K562 (cell line): ENCODE measurements at regions not wholly inside any gene's neighbourhood (a gene's known extent, or its start where the extent isn't known, plus 50 kb on each side); places are given as distances from the start of the nearest gene placed in this dataset.

Source experiments
- ARHGAP35 ChIP-seq: fragments of 450-650 bp; IDR thresholded peaks from 2 replicates; pipeline ENCODE4 v1.6.1; 2018; ENCODE audit not compliant: partially characterized antibody
- BCOR ChIP-seq: fragments of 450-650 bp; IDR thresholded peaks from 2 replicates; pipeline ENCODE4 v1.6.1; 2016
- CEBPB ChIP-seq: fragments of 450-650 bp; IDR thresholded peaks from 2 replicates; pipeline ENCODE4 v1.6.1; 2016; ENCODE audit warnings: missing genetic modification characterization, missing compliant biosample characterization
- CTBP1 ChIP-seq: fragments of 450-650 bp; IDR thresholded peaks from 2 replicates; pipeline ENCODE4 v1.6.1; 2016; ENCODE audit warnings: borderline replicate concordance
- DPF2 ChIP-seq: fragments of 450-650 bp; IDR thresholded peaks from 2 replicates; pipeline ENCODE4 v1.6.1; 2016
- E2F3 ChIP-seq: fragments of 250-450 bp; sonication (Bioruptor Pico); IDR thresholded peaks from 2 replicates; pipeline ENCODE4 v1.4.0; 2020; ENCODE audit warnings: mild to moderate bottlenecking
- EP300 ChIP-seq: IDR thresholded peaks from 2 replicates; pipeline ENCODE4 v1.6.1; 2012; ENCODE audit warnings: low read length, improper control_type of control experiment
- L3MBTL2 ChIP-seq: fragments of 450-650 bp; IDR thresholded peaks from 2 replicates; pipeline ENCODE4 v1.6.1; 2016; ENCODE audit warnings: mild to moderate bottlenecking, moderate library complexity
- LEF1 ChIP-seq: fragments of 450-650 bp; IDR thresholded peaks from 2 replicates; pipeline ENCODE4 v1.6.1; 2016; ENCODE audit warnings: mild to moderate bottlenecking
- MYC ChIP-seq, 2 experiments: fragments of 250-450 bp in 1 of 2; sonication (Bioruptor Pico) in 1 of 2; IDR thresholded peaks; 2 replicates each; pipeline versions ENCODE4 v1.5.1 to v1.6.1; 2012 to 2021; ENCODE audit warnings: low read depth in 2 of 2, borderline replicate concordance in 1 of 2, improper control_type of control experiment in 1 of 2, low read length in 1 of 2, mild to moderate bottlenecking in 1 of 2, moderate library complexity in 1 of 2
- NR2C1 ChIP-seq, 2 experiments: fragments of 450-650 bp; IDR thresholded peaks; 2 replicates each; pipeline ENCODE4 v1.6.1; 2017; ENCODE audit warnings: mild to moderate bottlenecking in 2 of 2, antibody characterized with exemption in 1 of 2, inconsistent platforms in 1 of 2, missing compliant biosample characterization in 1 of 2, missing genetic modification characterization in 1 of 2
- NR4A1 ChIP-seq, 2 experiments: fragments of 250-450 bp in 1 of 2; fragments of 450-650 bp in 1 of 2; sonication (Bioruptor Pico) in 1 of 2; IDR thresholded peaks; 2 replicates each; pipeline versions ENCODE4 v1.4.0 to v1.6.1; 2016 to 2020; ENCODE audit warnings: mild to moderate bottlenecking in 2 of 2, missing compliant biosample characterization in 1 of 2, missing genetic modification characterization in 1 of 2, moderate library complexity in 1 of 2
- PHTF2 ChIP-seq: fragments of 250-450 bp; sonication (Bioruptor Pico); IDR thresholded peaks from 2 replicates; pipeline ENCODE4 v1.5.0; 2021; ENCODE audit warnings: mild to moderate bottlenecking
- RFX7 ChIP-seq: fragments of 250-450 bp; sonication (Bioruptor Pico); IDR thresholded peaks from 2 replicates; pipeline ENCODE4 v1.5.1; 2021; ENCODE audit warnings: mild to moderate bottlenecking
- SRF ChIP-seq, 2 experiments: fragments of 250-450, 450-650 bp in 1 of 2; sonication (Bioruptor Pico) in 1 of 2; sonication (generic) in 1 of 2; formaldehyde crosslinking; IDR thresholded peaks; 2 replicates each; pipeline versions ENCODE4 v1.5.0 to v1.5.1; 2020 to 2022; ENCODE audit warnings: mild to moderate bottlenecking in 1 of 2, missing genetic modification reagents in 1 of 2
- ZFP36 ChIP-seq: fragments of 150-350 bp; IDR thresholded peaks from 2 replicates; pipeline ENCODE4 v1.6.1; 2018; ENCODE audit warnings: low read length, low read depth; ENCODE audit not compliant: partially characterized antibody
- ZNF282 ChIP-seq: sonication (generic); formaldehyde crosslinking; IDR thresholded peaks from 2 replicates; pipeline ENCODE4 v1.8.1; 2023; ENCODE audit warnings: missing genetic modification reagents
- ZNF395 ChIP-seq: fragments of 200-800 bp; sonication (Bioruptor generic); IDR thresholded peaks from 2 replicates; pipeline ENCODE4 v1.6.1; 2017; ENCODE audit warnings: missing genetic modification characterization, missing compliant biosample characterization
- TF ChIP-seq, protein P1 (sequence below), 2 experiments: fragments of 250-450 bp in 1 of 2; fragments of 450-650 bp in 1 of 2; sonication (Bioruptor Pico) in 1 of 2; IDR thresholded peaks; 2 replicates each; pipeline versions ENCODE4 v1.6.1 to v1.8.0; 2016 to 2021; ENCODE audit warnings: mild to moderate bottlenecking in 2 of 2, moderate library complexity in 2 of 2, missing compliant biosample characterization in 1 of 2, missing genetic modification characterization in 1 of 2
- TF ChIP-seq, protein P2 (sequence below), 2 experiments: fragments of 450-650 bp; IDR thresholded peaks; 2 replicates each; pipeline ENCODE4 v1.6.1; 2018; ENCODE audit warnings: mild to moderate bottlenecking in 2 of 2, low read depth in 1 of 2; ENCODE audit not compliant: partially characterized antibody in 2 of 2
- TF ChIP-seq, protein P3 (sequence below), 2 experiments: IDR thresholded peaks; 2 replicates each; pipeline ENCODE4 v1.6.1; 2011; ENCODE audit warnings: borderline replicate concordance in 1 of 2, control low read depth in 1 of 2, low read depth in 1 of 2, low read length in 1 of 2, mild to moderate bottlenecking in 1 of 2, mixed read lengths in 1 of 2, moderate library complexity in 1 of 2; ENCODE audit not compliant: insufficient read depth in 1 of 2, insufficient read length in 1 of 2, poor library complexity in 1 of 2, severe bottlenecking in 1 of 2; ENCODE audit errors: extremely low read depth in 1 of 2

DNA sequence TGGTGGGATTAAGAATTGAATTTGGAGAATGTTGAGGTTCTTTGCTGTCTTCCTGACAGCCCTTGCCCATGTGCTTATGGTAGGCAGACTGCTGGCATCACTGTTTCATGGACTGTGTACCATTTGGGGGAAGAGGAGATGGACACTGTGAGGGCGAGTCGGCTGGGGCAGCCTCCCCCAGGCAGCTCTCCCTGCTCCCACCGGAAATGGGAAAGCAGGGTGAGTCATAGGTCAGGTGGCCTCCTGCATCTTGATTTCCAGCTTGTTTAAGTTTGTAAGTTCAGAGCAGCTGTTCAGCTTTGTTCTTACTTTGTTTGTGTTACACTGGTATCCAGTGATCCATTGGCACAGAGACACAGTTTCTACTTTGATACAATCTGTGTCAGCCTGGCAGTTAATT is 87.2 kb upstream of the CNIH3 start (continued):
- TF ChIP-seq L3MBTL2 (peak; percentile 34; the same call in 1 of the 2 replicates), CTBP1 (peak; percentile 60; the same call in 1 of the 2 replicates), SRF (CRISPR knock-in tag; IDR thresholded peaks at IDR 0.05) (no peak), LEF1 (peak; percentile 23; the same call in 1 of the 2 replicates), DPF2 (peak; percentile 75), ARHGAP35 (no peak), BCOR (no peak), NR4A1 (CRISPR knock-in tag; IDR thresholded peaks at IDR 0.05) (no peak), NR4A1 (tag; IDR thresholded peaks at IDR 0.05) (peak; percentile 32; the same call in 1 of the 2 replicates), NR2C1 (IDR thresholded peaks at IDR 0.05) (no peak), NR2C1 (tag; IDR thresholded peaks at IDR 0.05) (peak; percentile 70), E2F3 (CRISPR knock-in tag) (no peak), ZNF282 (CRISPR knock-in tag) (no peak), ZFP36 (peak; percentile 98), EP300 (peak; percentile 72; the same call in 1 of the 2 replicates), RFX7 (CRISPR knock-in tag) (no peak), PHTF2 (CRISPR knock-in tag) (no peak), CEBPB (no peak), MYC (IDR thresholded peaks at IDR 0.05; ENCODE audit: low read depth, low read length) (no peak), MYC (CRISPR knock-in tag; IDR thresholded peaks at IDR 0.05; ENCODE audit: borderline replicate concordance, low read depth) (no peak), ZNF395 (peak; percentile 32; the same call in 1 of the 2 replicates)
- TF ChIP-seq, protein P1, sequence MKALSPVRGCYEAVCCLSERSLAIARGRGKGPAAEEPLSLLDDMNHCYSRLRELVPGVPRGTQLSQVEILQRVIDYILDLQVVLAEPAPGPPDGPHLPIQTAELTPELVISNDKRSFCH (CRISPR knock-in tag; IDR thresholded peaks at IDR 0.05): no peak
- TF ChIP-seq, protein P1 (tag; IDR thresholded peaks at IDR 0.05): peak; percentile 71; the same call in 1 of the 2 replicates
- TF ChIP-seq, protein P2, sequence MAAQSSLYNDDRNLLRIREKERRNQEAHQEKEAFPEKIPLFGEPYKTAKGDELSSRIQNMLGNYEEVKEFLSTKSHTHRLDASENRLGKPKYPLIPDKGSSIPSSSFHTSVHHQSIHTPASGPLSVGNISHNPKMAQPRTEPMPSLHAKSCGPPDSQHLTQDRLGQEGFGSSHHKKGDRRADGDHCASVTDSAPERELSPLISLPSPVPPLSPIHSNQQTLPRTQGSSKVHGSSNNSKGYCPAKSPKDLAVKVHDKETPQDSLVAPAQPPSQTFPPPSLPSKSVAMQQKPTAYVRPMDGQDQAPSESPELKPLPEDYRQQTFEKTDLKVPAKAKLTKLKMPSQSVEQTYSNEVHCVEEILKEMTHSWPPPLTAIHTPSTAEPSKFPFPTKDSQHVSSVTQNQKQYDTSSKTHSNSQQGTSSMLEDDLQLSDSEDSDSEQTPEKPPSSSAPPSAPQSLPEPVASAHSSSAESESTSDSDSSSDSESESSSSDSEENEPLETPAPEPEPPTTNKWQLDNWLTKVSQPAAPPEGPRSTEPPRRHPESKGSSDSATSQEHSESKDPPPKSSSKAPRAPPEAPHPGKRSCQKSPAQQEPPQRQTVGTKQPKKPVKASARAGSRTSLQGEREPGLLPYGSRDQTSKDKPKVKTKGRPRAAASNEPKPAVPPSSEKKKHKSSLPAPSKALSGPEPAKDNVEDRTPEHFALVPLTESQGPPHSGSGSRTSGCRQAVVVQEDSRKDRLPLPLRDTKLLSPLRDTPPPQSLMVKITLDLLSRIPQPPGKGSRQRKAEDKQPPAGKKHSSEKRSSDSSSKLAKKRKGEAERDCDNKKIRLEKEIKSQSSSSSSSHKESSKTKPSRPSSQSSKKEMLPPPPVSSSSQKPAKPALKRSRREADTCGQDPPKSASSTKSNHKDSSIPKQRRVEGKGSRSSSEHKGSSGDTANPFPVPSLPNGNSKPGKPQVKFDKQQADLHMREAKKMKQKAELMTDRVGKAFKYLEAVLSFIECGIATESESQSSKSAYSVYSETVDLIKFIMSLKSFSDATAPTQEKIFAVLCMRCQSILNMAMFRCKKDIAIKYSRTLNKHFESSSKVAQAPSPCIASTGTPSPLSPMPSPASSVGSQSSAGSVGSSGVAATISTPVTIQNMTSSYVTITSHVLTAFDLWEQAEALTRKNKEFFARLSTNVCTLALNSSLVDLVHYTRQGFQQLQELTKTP (IDR thresholded peaks at IDR 0.05; ENCODE audit: low read depth in 1 of 2, partially characterized antibody in 2 of 2): peak in 1 of 2 experiments; percentile 49
- TF ChIP-seq, protein P3, sequence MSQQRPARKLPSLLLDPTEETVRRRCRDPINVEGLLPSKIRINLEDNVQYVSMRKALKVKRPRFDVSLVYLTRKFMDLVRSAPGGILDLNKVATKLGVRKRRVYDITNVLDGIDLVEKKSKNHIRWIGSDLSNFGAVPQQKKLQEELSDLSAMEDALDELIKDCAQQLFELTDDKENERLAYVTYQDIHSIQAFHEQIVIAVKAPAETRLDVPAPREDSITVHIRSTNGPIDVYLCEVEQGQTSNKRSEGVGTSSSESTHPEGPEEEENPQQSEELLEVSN (IDR thresholded peaks at IDR 0.05; ENCODE audit: borderline replicate concordance in 1 of 2, extremely low read depth in 1 of 2, insufficient read depth in 1 of 2, insufficient read length in 1 of 2, low read depth in 1 of 2, low read length in 1 of 2, poor library complexity in 1 of 2, severe bottlenecking in 1 of 2): no peak
